DMS153 treated with DMSO at 0.1 percent for 48 hours (cell line): ENCODE measurements at regions not wholly inside any gene's neighbourhood (a gene's known extent, or its start where the extent isn't known, plus 50 kb on each side); places are given as distances from the start of the nearest gene placed in this dataset.

Source experiments
- DNase-seq: peaks from one replicate; lab custom pipeline; 2025; ENCODE audit not compliant: unreplicated experiment; lab: John Stamatoyannopoulos, UW

GRCh38 chr6:169881976-169882375, 130.6 kb downstream of the ERMARD start:
- DNase-seq, result no peak

GRCh38 chr6:169881398-169881797, 130.0 kb downstream of the ERMARD start:
- DNase-seq, result no peak

- DNase-seq, result no peak
Measured at GRCh38 chr6:169880516-169880915, 129.1 kb downstream of the ERMARD start.

- no peak for DNase-seq
Measured at GRCh38 chr6:169869301-169869700, 117.9 kb downstream of the ERMARD start.

GRCh38 chr6:169868458-169868857, 117.0 kb downstream of the ERMARD start:
- DNase-seq, result no peak

GRCh38 chr6:169867751-169868191, 116.3 kb downstream of the ERMARD start:
- no peak for DNase-seq

GRCh38 chr6:169866668-169867521, 115.5 kb downstream of the ERMARD start:
- DNase-seq, result no peak

- DNase-seq, result no peak
Measured at GRCh38 chr6:169866140-169866534, 114.7 kb downstream of the ERMARD start.

GRCh38 chr6:169865346-169866139, 114.1 kb downstream of the ERMARD start:
- DNase-seq, result no peak

- peak; percentile 83 for DNase-seq
Measured at GRCh38 chr6:169864148-169865020, 113.0 kb downstream of the ERMARD start.

- no peak for DNase-seq
Measured at GRCh38 chr6:169863710-169864109, 112.3 kb downstream of the ERMARD start.

GRCh38 chr6:169862892-169863525, 111.6 kb downstream of the ERMARD start:
- peak; percentile 66 for DNase-seq

- DNase-seq, result no peak
Measured at GRCh38 chr6:169862043-169862891, 110.8 kb downstream of the ERMARD start.

GRCh38 chr6:169861431-169862042, 110.1 kb downstream of the ERMARD start:
- no peak for DNase-seq

GRCh38 chr6:169859978-169860703, 108.7 kb downstream of the ERMARD start:
- DNase-seq, result no peak

GRCh38 chr6:169859401-169859977, 108.1 kb downstream of the ERMARD start:
- DNase-seq, result no peak

- DNase-seq, result no peak
Measured at GRCh38 chr6:169858935-169859351, 107.5 kb downstream of the ERMARD start.

GRCh38 chr6:169858293-169858934, 107.0 kb downstream of the ERMARD start:
- no peak for DNase-seq
